Bronchial epithelial cell (primary cell): ENCODE measurements at regions not wholly inside any gene's neighbourhood (a gene's known extent, or its start where the extent isn't known, plus 50 kb on each side); places are given as distances from the start of the nearest gene placed in this dataset.
"Not testable (repeated sequence)": the region's sequence is repeated elsewhere in the genome, so short reads cannot be mapped to it uniquely, and the experiment has no call there.

Experiments used
- DNase-seq: peaks from one replicate; pipeline ENCODE4 v3.0.0-alpha.2; 2010; ENCODE audit warnings: low read depth
- FAIRE-seq: peaks from 2 replicates; lab custom pipeline; 2011; peaks lifted over from hg19 to GRCh38; lab: Jason Lieb, UNC
- H3K27me3 ChIP-seq: 2 replicates; pipeline ENCODE4 v1.5.1; 2011; ENCODE audit warnings: low read length; ENCODE audit not compliant: control insufficient read depth, insufficient read depth
- H3K36me3 ChIP-seq: 2 replicates; pipeline ENCODE4 v1.5.1; 2011; ENCODE audit warnings: low read length; ENCODE audit not compliant: control insufficient read depth, insufficient read depth
- H3K4me3 ChIP-seq: 2 replicates; pipeline ENCODE4 v1.5.1; 2011; ENCODE audit warnings: mild to moderate bottlenecking, low read depth, low read length, control low read depth
- TF ChIP-seq, protein P1 (sequence below): IDR thresholded peaks from 2 replicates; pipeline ENCODE4 v1.5.1; 2011; ENCODE audit warnings: mild to moderate bottlenecking, moderate library complexity, low read length, control low read depth, inconsistent platforms; ENCODE audit not compliant: insufficient read depth, severe bottlenecking

DNA sequence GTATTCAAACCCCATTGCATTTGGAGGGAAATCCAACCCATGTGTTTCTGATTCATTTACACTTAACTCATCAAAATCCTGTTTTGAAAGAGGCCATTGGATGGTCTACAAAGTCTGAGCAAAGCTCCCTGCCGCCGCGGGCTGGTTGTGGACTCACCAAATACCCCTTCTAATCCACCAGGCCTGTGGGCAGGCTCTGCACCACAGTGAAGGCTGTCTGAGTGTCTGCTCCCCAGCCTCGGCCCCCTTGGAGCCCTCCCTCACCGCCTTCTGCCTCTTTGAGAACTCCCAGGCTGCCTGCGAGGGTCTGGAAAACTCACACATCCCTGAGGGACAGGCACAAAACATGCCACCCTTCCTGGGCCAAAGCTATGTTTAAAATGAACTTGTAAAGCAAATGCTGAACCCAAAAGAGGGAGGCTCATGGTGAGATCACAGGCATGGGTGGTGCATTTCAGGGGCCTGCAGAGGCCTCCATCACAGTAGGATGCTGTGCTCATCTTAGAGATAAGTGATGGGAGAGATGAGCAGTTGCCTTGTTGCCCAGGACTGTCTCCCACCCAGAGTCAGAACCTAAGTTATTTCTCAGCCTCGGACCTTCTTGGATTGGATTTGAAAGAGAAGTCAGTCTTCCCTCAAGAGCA is 225.0 kb downstream of the CYP26B1 start:
- Histone ChIP-seq H3K27me3 (no peaks in the 10 kb centered on the region), H3K36me3 (no peaks in the 10 kb centered on the region), H3K4me3 (no peak overlapping the region)
- FAIRE-seq = no peak
- TF ChIP-seq, protein P1, sequence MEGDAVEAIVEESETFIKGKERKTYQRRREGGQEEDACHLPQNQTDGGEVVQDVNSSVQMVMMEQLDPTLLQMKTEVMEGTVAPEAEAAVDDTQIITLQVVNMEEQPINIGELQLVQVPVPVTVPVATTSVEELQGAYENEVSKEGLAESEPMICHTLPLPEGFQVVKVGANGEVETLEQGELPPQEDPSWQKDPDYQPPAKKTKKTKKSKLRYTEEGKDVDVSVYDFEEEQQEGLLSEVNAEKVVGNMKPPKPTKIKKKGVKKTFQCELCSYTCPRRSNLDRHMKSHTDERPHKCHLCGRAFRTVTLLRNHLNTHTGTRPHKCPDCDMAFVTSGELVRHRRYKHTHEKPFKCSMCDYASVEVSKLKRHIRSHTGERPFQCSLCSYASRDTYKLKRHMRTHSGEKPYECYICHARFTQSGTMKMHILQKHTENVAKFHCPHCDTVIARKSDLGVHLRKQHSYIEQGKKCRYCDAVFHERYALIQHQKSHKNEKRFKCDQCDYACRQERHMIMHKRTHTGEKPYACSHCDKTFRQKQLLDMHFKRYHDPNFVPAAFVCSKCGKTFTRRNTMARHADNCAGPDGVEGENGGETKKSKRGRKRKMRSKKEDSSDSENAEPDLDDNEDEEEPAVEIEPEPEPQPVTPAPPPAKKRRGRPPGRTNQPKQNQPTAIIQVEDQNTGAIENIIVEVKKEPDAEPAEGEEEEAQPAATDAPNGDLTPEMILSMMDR = no peak
- DNase-seq = no peak

- FAIRE-seq = no peak
- no peak overlapping the region for H3K4me3 ChIP-seq
- no peak for DNase-seq
- H3K27me3 ChIP-seq = no peaks in the 10 kb centered on the region
- TF ChIP-seq, protein P1 = no peak
- no peaks in the 10 kb centered on the region for H3K36me3 ChIP-seq
Observed at GRCh38 chr2:71922091-71922490, 225.6 kb downstream of the CYP26B1 start.

- FAIRE-seq, H3K36me3 ChIP-seq, H3K4me3 ChIP-seq, DNase-seq, H3K27me3 ChIP-seq: not testable (repeated sequence)
Observed at GRCh38 chr2:71920819-71921218, 226.8 kb downstream of the CYP26B1 start.

DNA sequence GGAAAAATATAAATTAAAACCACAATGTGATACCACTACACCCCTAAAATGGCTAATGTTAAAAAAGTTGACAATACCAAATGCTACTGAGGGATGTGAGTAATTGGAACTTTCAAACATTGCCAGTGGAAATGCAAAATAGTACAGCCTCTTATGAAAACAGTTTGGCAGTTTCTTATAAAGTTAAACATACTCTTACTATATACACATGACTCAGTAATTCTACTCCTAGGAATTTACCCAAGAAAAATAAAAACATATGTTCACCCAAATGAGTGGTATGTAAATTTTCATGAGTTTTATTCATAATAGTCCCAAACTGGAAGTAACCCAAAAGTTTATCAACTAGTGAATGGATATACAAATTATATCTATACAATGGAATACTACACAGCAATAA is 228.0 kb downstream of the CYP26B1 start:
- DNase-seq (no peak), FAIRE-seq (no peak)
- H3K4me3 ChIP-seq = no peak overlapping the region
- H3K27me3 ChIP-seq = no peaks in the 10 kb centered on the region
- TF ChIP-seq, protein P1 = no peak
- H3K36me3 ChIP-seq = no peaks in the 10 kb centered on the region

- Histone ChIP-seq H3K27me3 (no peaks in the 10 kb centered on the region), H3K36me3 (no peaks in the 10 kb centered on the region), H3K4me3 (no peak overlapping the region)
- FAIRE-seq (no peak), DNase-seq (no peak)
- TF ChIP-seq, protein P1 = no peak
Observed at GRCh38 chr2:71910277-71910676, 237.4 kb downstream of the CYP26B1 start.

DNA sequence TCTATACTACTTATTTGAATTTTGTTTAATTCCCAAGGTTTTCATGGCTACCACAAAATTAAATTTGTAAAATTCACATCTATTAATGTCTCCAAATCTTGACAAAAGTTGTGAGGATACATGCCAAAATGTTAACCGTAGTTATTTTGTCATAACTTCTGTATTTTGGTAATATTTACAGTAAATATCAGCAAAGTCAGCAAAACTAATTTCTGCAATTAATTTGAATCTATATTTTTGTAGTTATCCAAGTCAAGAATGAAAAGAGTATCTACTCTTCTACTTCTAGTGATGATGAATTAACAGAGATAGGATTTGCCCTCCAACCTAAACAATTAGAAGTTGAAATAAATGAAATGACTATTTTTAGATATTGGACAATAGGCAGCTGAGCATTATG is 238.9 kb downstream of the CYP26B1 start:
- DNase-seq (no peak), FAIRE-seq (no peak)
- Histone ChIP-seq H3K4me3 (no peak overlapping the region), H3K27me3 (no peaks in the 10 kb centered on the region), H3K36me3 (no peaks in the 10 kb centered on the region)
- TF ChIP-seq, protein P1 = no peak
